ENCODE measurements at regions not wholly inside any gene's neighbourhood (a gene's known extent, or its start where the extent isn't known, plus 50 kb on each side); places are given as distances from the start of the nearest gene placed in this dataset.

GRCh38 chr1:14083277-14083676, 383.3 kb downstream of the PRDM2 start:
- Histone ChIP-seq H3K4me3 (no peak overlapping the region), H3K27ac (no peak overlapping the region)

GRCh38 chr1:14083706-14084105, 383.7 kb downstream of the PRDM2 start:
- H3K27ac ChIP-seq, result no peak overlapping the region
- no peak overlapping the region for H3K4me3 ChIP-seq

GRCh38 chr1:14090062-14090461, 390.1 kb downstream of the PRDM2 start:
- Histone ChIP-seq H3K4me3 (no peak overlapping the region), H3K27ac (no peak overlapping the region)

- Histone ChIP-seq H3K4me3 (no peak overlapping the region), H3K27ac (no peak overlapping the region)
Measured at GRCh38 chr1:14090531-14090930, 390.5 kb downstream of the PRDM2 start.

- H3K27ac ChIP-seq, result no peak overlapping the region
Measured at GRCh38 chr1:14094611-14095400, 394.8 kb downstream of the PRDM2 start.

GRCh38 chr1:14098294-14098913, 398.4 kb downstream of the PRDM2 start:
- no peak overlapping the region for H3K4me3 ChIP-seq
- no peak overlapping the region for H3K27ac ChIP-seq

More at GRCh38 chr1:14094611-14095400, 394.8 kb downstream of the PRDM2 start:
- H3K4me3 ChIP-seq, result no peak overlapping the region

- no peak overlapping the region for H3K27ac ChIP-seq
- H3K4me3 ChIP-seq, result no peak overlapping the region
Measured at GRCh38 chr1:14100444-14100843, 400.5 kb downstream of the PRDM2 start.

- H3K27ac ChIP-seq, result no peak overlapping the region
- H3K4me3 ChIP-seq, result no peak overlapping the region
Measured at GRCh38 chr1:14100919-14101318, 400.9 kb downstream of the PRDM2 start.

GRCh38 chr1:14102180-14102579, 402.2 kb downstream of the PRDM2 start:
- H3K4me3 ChIP-seq, result no peak overlapping the region
- no peak overlapping the region for H3K27ac ChIP-seq

GRCh38 chr1:14103878-14104430, 404.0 kb downstream of the PRDM2 start:
- Histone ChIP-seq H3K27ac (no peak overlapping the region), H3K4me3 (no peak overlapping the region)

- Histone ChIP-seq H3K27ac (no peak overlapping the region), H3K4me3 (no peak overlapping the region)
Measured at GRCh38 chr1:14106126-14106525, 406.1 kb downstream of the PRDM2 start.

- Histone ChIP-seq H3K27ac (no peak overlapping the region), H3K4me3 (no peak overlapping the region)
Measured at GRCh38 chr1:14106679-14107313, 406.8 kb downstream of the PRDM2 start.

GRCh38 chr1:14108356-14109275, 408.6 kb downstream of the PRDM2 start:
- H3K27ac ChIP-seq, result no peak overlapping the region

GRCh38 chr1:14109276-14109635, 409.3 kb downstream of the PRDM2 start:
- no peak overlapping the region for H3K4me3 ChIP-seq
- no peak overlapping the region for H3K27ac ChIP-seq

More at GRCh38 chr1:14108356-14109275, 408.6 kb downstream of the PRDM2 start:
- no peak overlapping the region for H3K4me3 ChIP-seq

GRCh38 chr1:14110040-14110439, 410.1 kb downstream of the PRDM2 start:
- Histone ChIP-seq H3K27ac (no peak overlapping the region), H3K4me3 (no peak overlapping the region)

- Histone ChIP-seq H3K27ac (no peak overlapping the region), H3K4me3 (no peak overlapping the region)
Measured at GRCh38 chr1:14111121-14111520, 411.1 kb downstream of the PRDM2 start.

- no peak overlapping the region for H3K27ac ChIP-seq
Measured at GRCh38 chr1:14112613-14113012, 412.6 kb downstream of the PRDM2 start.

GRCh38 chr1:14113271-14113670, 413.3 kb downstream of the PRDM2 start:
- Histone ChIP-seq H3K4me3 (no peak overlapping the region), H3K27ac (no peak overlapping the region)

More at GRCh38 chr1:14112613-14113012, 412.6 kb downstream of the PRDM2 start:
- H3K4me3 ChIP-seq, result no peak overlapping the region

- Histone ChIP-seq H3K27ac (no peak overlapping the region), H3K4me3 (no peak overlapping the region)
Measured at GRCh38 chr1:14113841-14114567, 414.0 kb downstream of the PRDM2 start.

Data from skin epidermis (tissue), 12 donors.